ENCODE measurements at regions not wholly inside any gene's neighbourhood (a gene's known extent, or its start where the extent isn't known, plus 50 kb on each side); places are given as distances from the start of the nearest gene placed in this dataset.

- DNase-seq = no peak
These were observed 104.6 kb downstream of the ACKR3 start for GRCh38 chr2:236674238-236674637.

- DNase-seq = no peak
These were observed 105.0 kb downstream of the ACKR3 start for GRCh38 chr2:236674646-236675045.

- no peak for DNase-seq
These were observed 105.4 kb downstream of the ACKR3 start for GRCh38 chr2:236675051-236675450.

- no peak for DNase-seq
These were observed 105.9 kb downstream of the ACKR3 start for GRCh38 chr2:236675526-236675925.

GRCh38 chr2:236676136-236676873, 106.7 kb downstream of the ACKR3 start:
- no peak for DNase-seq

GRCh38 chr2:236677368-236677767, 107.7 kb downstream of the ACKR3 start:
- DNase-seq = no peak

- no peak for DNase-seq
These were observed 108.8 kb downstream of the ACKR3 start for GRCh38 chr2:236678307-236678975.

GRCh38 chr2:236679884-236680860, 110.5 kb downstream of the ACKR3 start:
- DNase-seq = no peak

GRCh38 chr2:236682651-236683422, 113.2 kb downstream of the ACKR3 start:
- DNase-seq = no peak

GRCh38 chr2:236684504-236685256, 115.1 kb downstream of the ACKR3 start:
- DNase-seq = no peak

- DNase-seq = no peak
These were observed 115.7 kb downstream of the ACKR3 start for GRCh38 chr2:236685361-236685760.

GRCh38 chr2:236685979-236686520, 116.4 kb downstream of the ACKR3 start:
- no peak for DNase-seq

- no peak for DNase-seq
These were observed 116.9 kb downstream of the ACKR3 start for GRCh38 chr2:236686561-236686960.

- DNase-seq = no peak
These were observed 117.8 kb downstream of the ACKR3 start for GRCh38 chr2:236687296-236687965.

- no peak for DNase-seq
These were observed 118.5 kb downstream of the ACKR3 start for GRCh38 chr2:236688157-236688556.

- no peak for DNase-seq
These were observed 119.2 kb downstream of the ACKR3 start for GRCh38 chr2:236688563-236689392.

GRCh38 chr2:236689393-236689700, 119.7 kb downstream of the ACKR3 start:
- DNase-seq = no peak

- no peak for DNase-seq
These were observed 120.4 kb downstream of the ACKR3 start for GRCh38 chr2:236689981-236690380.

GRCh38 chr2:236690726-236691125, 121.1 kb downstream of the ACKR3 start:
- DNase-seq = no peak

- DNase-seq = no peak
These were observed 122.2 kb downstream of the ACKR3 start for GRCh38 chr2:236691799-236692167.
